Retinal pigment epithelial cell (primary cell): ENCODE measurements at regions not wholly inside any gene's neighbourhood (a gene's known extent, or its start where the extent isn't known, plus 50 kb on each side); places are given as distances from the start of the nearest gene placed in this dataset.

Experiments
- DNase-seq: peaks from one replicate; pipeline ENCODE4 v3.0.0-alpha.2; 2010; ENCODE audit warnings: low read depth
- H3K4me3 ChIP-seq: 2 replicates; pipeline ENCODE4 v1.5.1; 2011; ENCODE audit warnings: mild to moderate bottlenecking, low read length, control low read depth, moderate library complexity
- CTCF ChIP-seq: conservative IDR thresholded peaks from 2 replicates; pipeline ENCODE4 v1.5.1; 2011; ENCODE audit warnings: low read depth, low read length, control low read depth, inconsistent platforms

GRCh38 chr7:94300176-94300835 lies 94.4 kb upstream of the COL1A2 start:
- no peak for DNase-seq
- H3K4me3 ChIP-seq = no peak overlapping the region
- TF ChIP-seq CTCF = no peak

GRCh38 chr7:94301024-94301586 lies 93.6 kb upstream of the COL1A2 start:
- TF ChIP-seq CTCF = peak; percentile 28
- no peak overlapping the region for H3K4me3 ChIP-seq
- DNase-seq = peak; percentile 88

GRCh38 chr7:94303118-94303517 lies 91.6 kb upstream of the COL1A2 start:
- no peak overlapping the region for H3K4me3 ChIP-seq
- no peak for TF ChIP-seq CTCF
- no peak for DNase-seq

- no peak for TF ChIP-seq CTCF
- no peak overlapping the region for H3K4me3 ChIP-seq
- DNase-seq = no peak
These were observed 91.0 kb upstream of the COL1A2 start for GRCh38 chr7:94303695-94304094.

GRCh38 chr7:94304878-94305277 lies 89.8 kb upstream of the COL1A2 start:
- no peak overlapping the region for H3K4me3 ChIP-seq
- TF ChIP-seq CTCF = no peak

GRCh38 chr7:94305836-94306235 lies 88.9 kb upstream of the COL1A2 start:
- TF ChIP-seq CTCF = no peak
- no peak for DNase-seq
- H3K4me3 ChIP-seq = no peak overlapping the region

More at GRCh38 chr7:94304878-94305277, 89.8 kb upstream of the COL1A2 start:
- no peak for DNase-seq

- no peak for TF ChIP-seq CTCF
- H3K4me3 ChIP-seq = no peak overlapping the region
- DNase-seq = no peak
These were observed 87.2 kb upstream of the COL1A2 start for GRCh38 chr7:94307399-94308048.
